ENCODE measurements at regions not wholly inside any gene's neighbourhood (a gene's known extent, or its start where the extent isn't known, plus 50 kb on each side); places are given as distances from the start of the nearest gene placed in this dataset.

- Histone ChIP-seq H3K36me3 (replicated peaks in 1 of 2; ENCODE audit: control insufficient read depth in 1 of 2, insufficient read depth in 2 of 2, low read length in 1 of 2) (peaks cover 0 to 6% of the 10 kb centered on the region in 2 experiments), H3K27me3 (ENCODE audit: insufficient read depth) (no peaks in the 10 kb centered on the region), H3K79me2 (ENCODE audit: insufficient read depth) (no peaks in the 10 kb centered on the region), H2AFZ (ENCODE audit: low read depth) (no peak overlapping the region), H4K20me1 (ENCODE audit: insufficient read depth) (no peaks in the 10 kb centered on the region), H3F3A (replicated peaks; ENCODE audit: insufficient read depth) (peaks cover 32% of the 10 kb centered on the region), H3K9ac (no peak overlapping the region), H3K9me2 (no peaks in the 10 kb centered on the region), H3K4me3 (ENCODE audit: low read depth in 2 of 2, low read length in 1 of 2) (no peak overlapping the region), H3K4me1 (ENCODE audit: control insufficient read depth in 1 of 2, insufficient read depth in 2 of 2, low read depth in 1 of 2, low read length in 1 of 2) (peaks cover 0 to 12% of the 10 kb centered on the region in 2 experiments; a peak in 1 of 4 replicates), H3K9me3 (no peaks in the 10 kb centered on the region; the same call in 1 of the 2 replicates), H3K27ac (ENCODE audit: low read depth in 2 of 2, low read length in 1 of 2) (no peak overlapping the region), H3K4me2 (no peak overlapping the region)
- no peak for DNase-seq
- WGBS (ENCODE audit: low lambda C conversion rate), result 90% methylated on average over 3 of the region's 3 CpGs
- no peak for TF ChIP-seq IRF3 (IDR thresholded peaks at IDR 0.05; ENCODE audit: low read depth, low read length)
- TF ChIP-seq NRF1 (IDR thresholded peaks at IDR 0.05; ENCODE audit: low read depth, low read length), result no peak
- no peak for TF ChIP-seq YY1 (IDR thresholded peaks at IDR 0.05; ENCODE audit: low read depth)
- no peak for TF ChIP-seq SIN3A (IDR thresholded peaks at IDR 0.05; ENCODE audit: borderline replicate concordance, low read depth, low read length)
- TF ChIP-seq MEF2A (IDR thresholded peaks at IDR 0.05; ENCODE audit: borderline replicate concordance, low read depth), result no peak
- no peak for TF ChIP-seq TCF12 (IDR thresholded peaks at IDR 0.05)
- no peak for TF ChIP-seq ZBTB33 (IDR thresholded peaks at IDR 0.05; ENCODE audit: borderline replicate concordance, low read depth)
- TF ChIP-seq PBX3 (IDR thresholded peaks at IDR 0.05), result no peak
- TF ChIP-seq FOXM1 (IDR thresholded peaks at IDR 0.05; ENCODE audit: low read depth), result no peak
- TF ChIP-seq FOSL2 (IDR thresholded peaks at IDR 0.05; ENCODE audit: borderline replicate concordance, low read depth), result no peak
- no peak for TF ChIP-seq CTCF (IDR thresholded peaks at IDR 0.05)
- TF ChIP-seq FOXJ3 (CRISPR knock-in tag; IDR thresholded peaks at IDR 0.05), result no peak
- no peak for TF ChIP-seq MXI1 (IDR thresholded peaks at IDR 0.05; ENCODE audit: low read depth, low read length)
- TF ChIP-seq ELF1 (IDR thresholded peaks at IDR 0.05), result no peak
- TF ChIP-seq USF1 (IDR thresholded peaks at IDR 0.05; ENCODE audit: borderline replicate concordance, low read depth), result no peak
- no peak for TF ChIP-seq EP300 (IDR thresholded peaks at IDR 0.05; ENCODE audit: borderline replicate concordance in 1 of 2, low read depth in 1 of 2, low read length in 1 of 2)
- no peak for TF ChIP-seq CHD2 (IDR thresholded peaks at IDR 0.05; ENCODE audit: low read length, partially characterized antibody)
- TF ChIP-seq TAF1 (IDR thresholded peaks at IDR 0.05; ENCODE audit: borderline replicate concordance, low read depth, low read length), result no peak
- no peak for TF ChIP-seq SMC3 (IDR thresholded peaks at IDR 0.05; ENCODE audit: low read depth, low read length)
- no peak for TF ChIP-seq POLR2AphosphoS5 (IDR thresholded peaks at IDR 0.05; ENCODE audit: low read depth, low read length)
- CTCF ChIA-PET, result no interaction called here
- POLR2A ChIA-PET, result no interaction called here
Observed at GRCh38 chr15:39216816-39217215, 364.1 kb upstream of the THBS1 start.

Measured in SK-N-SH (cell line).